ENCODE measurements at regions not wholly inside any gene's neighbourhood (a gene's known extent, or its start where the extent isn't known, plus 50 kb on each side); places are given as distances from the start of the nearest gene placed in this dataset.

- Mint-ChIP-seq H3K4me1 (ENCODE audit: low read depth) (peaks cover 59% of the 10 kb centered on the region), H3K4me3 (no peak overlapping the region), H3K27me3 (no peaks in the 10 kb centered on the region), H3K9me3 (peaks cover 15% of the 10 kb centered on the region), H3K36me3 (ENCODE audit: low read depth) (peaks cover 7% of the 10 kb centered on the region), H3K27ac (peak overlapping the region; percentile 94)
- intact Hi-C loops (cut with micrococcal nuclease), result loop anchor here (5.0 kb wide), 1 partner anchor 128 kb away; the partner anchor contains the start of gene KCNJ2
Observed at GRCh38 chr17:70295329-70295728, 126.0 kb downstream of the KCNJ2 start.

- intact Hi-C loops (cut with micrococcal nuclease), result loop anchor here (5.0 kb wide), 1 partner anchor 128 kb away; the partner anchor contains the start of gene KCNJ2
- H3K27ac Mint-ChIP-seq, result peak overlapping the region; percentile 94
- H3K4me3 Mint-ChIP-seq, result no peak overlapping the region
- H3K36me3 Mint-ChIP-seq (ENCODE audit: low read depth), result peaks cover 7% of the 10 kb centered on the region
- peaks cover 19% of the 10 kb centered on the region for H3K9me3 Mint-ChIP-seq
- no peaks in the 10 kb centered on the region for H3K27me3 Mint-ChIP-seq
- peaks cover 61% of the 10 kb centered on the region for H3K4me1 Mint-ChIP-seq (ENCODE audit: low read depth)
Observed at GRCh38 chr17:70295731-70296130, 126.4 kb downstream of the KCNJ2 start.

DNA sequence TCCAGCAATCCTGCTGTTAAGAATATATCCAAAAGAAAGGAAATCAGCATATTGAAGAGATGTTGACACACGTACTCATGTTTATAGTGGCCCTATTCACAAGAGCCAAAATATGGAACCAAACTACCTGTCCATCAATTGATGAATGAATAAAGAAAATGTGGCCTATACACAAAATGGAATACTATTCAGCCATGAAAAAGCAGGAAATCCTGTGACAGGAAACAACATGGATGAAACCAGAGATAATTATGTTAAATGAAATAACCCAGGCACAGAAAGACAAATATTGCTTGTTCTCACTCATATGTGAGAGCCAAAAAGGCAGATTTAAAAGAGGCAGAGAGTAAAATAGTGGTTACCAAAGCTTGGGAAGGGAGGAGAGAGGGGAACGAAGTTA is 127.1 kb downstream of the KCNJ2 start:
- Mint-ChIP-seq H3K27me3 (no peaks in the 10 kb centered on the region), H3K27ac (peak overlapping the region; percentile 94), H3K36me3 (ENCODE audit: low read depth) (peaks cover 9% of the 10 kb centered on the region), H3K4me3 (no peak overlapping the region), H3K4me1 (ENCODE audit: low read depth) (peaks cover 63% of the 10 kb centered on the region), H3K9me3 (peaks cover 19% of the 10 kb centered on the region)
- intact Hi-C loops (cut with micrococcal nuclease), result loop anchor here (5.0 kb wide), 1 partner anchor 129 kb away; the partner anchor contains the start of gene KCNJ2

DNA sequence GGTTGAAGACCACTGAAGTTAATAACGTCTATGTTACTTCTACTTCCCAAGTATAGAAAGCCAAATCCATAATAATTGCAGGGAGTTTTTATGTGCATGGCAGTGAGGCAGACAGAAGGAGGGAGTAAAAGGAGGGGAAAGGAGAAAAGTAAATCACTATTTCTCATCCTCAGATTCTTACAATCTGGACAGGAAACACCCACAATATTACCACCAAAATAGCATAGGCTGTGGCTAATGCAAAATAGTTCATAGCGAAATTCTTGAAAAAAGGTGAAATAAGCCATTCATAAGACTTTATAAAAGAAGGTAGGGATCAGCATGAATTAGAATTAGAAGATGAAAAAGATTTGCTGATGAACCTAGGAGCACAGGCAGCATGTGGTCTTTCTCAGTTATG is 128.1 kb downstream of the KCNJ2 start:
- no peak overlapping the region for H3K27ac Mint-ChIP-seq
- H3K4me1 Mint-ChIP-seq (ENCODE audit: low read depth), result peaks cover 64% of the 10 kb centered on the region
- H3K9me3 Mint-ChIP-seq, result peaks cover 19% of the 10 kb centered on the region
- H3K36me3 Mint-ChIP-seq (ENCODE audit: low read depth), result peaks cover 13% of the 10 kb centered on the region
- no peak overlapping the region for H3K4me3 Mint-ChIP-seq
- intact Hi-C loops (cut with micrococcal nuclease), result loop anchor here (5.0 kb wide), 1 partner anchor 130 kb away; the partner anchor contains the start of gene KCNJ2
- H3K27me3 Mint-ChIP-seq, result no peaks in the 10 kb centered on the region

DNA sequence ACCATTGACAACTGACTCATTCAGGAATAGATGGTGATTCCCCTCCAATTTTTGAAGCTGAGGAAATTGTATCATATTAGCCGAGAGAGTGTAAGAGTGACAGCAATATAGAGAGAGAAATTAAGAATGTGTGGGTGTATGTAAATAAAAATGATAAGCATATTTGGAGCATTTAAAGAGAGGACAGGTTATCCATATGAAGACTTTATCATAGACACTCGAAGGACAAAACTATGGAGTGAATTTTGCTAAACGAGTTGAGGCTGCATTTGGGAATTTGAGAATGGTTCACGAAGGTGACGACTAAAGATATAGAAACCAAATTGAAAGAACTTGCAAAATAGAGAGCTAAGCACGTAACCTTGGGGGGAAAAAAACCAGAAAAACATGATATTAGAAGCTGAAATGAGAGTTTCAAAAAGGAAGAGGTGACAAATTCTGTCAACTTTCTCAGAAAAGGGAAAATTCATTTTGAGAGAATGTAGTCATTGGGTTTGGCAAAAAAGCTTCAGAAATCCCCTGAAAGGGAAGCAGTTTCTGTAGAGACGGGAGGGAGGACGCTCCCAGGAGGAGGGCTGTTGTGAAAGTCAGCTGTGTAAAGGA is 129.7 kb downstream of the KCNJ2 start:
- no peaks in the 10 kb centered on the region for H3K27me3 Mint-ChIP-seq

DNA sequence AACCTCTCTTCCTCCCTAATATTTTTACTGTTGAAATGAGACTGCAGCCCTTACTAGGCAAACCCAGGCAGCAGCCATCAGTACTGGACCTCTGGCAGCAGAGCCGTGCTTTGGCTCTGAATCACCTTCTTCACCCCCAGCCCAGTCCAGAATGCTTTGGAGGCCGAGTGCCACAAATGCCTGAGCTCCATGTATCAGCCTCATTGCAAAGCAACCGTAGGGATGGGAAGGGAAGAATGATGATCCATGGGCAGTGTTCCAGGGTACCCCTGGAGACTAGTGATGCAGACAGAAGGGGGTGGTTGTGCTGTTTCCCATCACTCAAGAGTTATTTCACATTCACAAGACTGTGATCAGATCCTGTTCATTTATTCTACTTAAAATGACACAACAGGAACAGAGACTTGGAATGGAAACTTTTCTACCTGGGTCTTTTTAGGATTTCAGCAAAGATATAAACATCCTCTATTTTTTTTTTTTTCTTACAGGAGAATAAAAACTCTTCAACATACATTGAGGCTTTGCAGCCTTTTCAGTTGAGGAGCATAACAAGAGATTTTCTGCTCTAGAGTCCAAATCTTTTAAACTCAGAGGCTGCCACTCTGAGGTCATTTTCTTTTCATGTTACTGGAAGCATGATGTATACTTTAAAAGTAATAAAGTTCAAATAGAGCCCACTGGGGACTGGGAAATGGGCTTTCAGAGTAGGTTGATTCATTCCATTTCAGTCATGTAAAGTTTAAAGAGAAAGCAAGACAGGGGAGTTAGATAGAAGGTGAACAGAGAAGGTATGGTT is 138.3 kb downstream of the KCNJ2 start:
- Mint-ChIP-seq H3K4me1 (ENCODE audit: low read depth) (peaks cover 18% of the 10 kb centered on the region), H3K4me3 (no peak overlapping the region), H3K9me3 (peaks cover 12% of the 10 kb centered on the region), H3K27me3 (no peaks in the 10 kb centered on the region), H3K27ac (no peak overlapping the region), H3K36me3 (ENCODE audit: low read depth) (no peaks in the 10 kb centered on the region)
- intact Hi-C loops (cut with micrococcal nuclease), result no loop called here

More for the DNA sequence above, 129.7 kb downstream of the KCNJ2 start:
- H3K36me3 Mint-ChIP-seq (ENCODE audit: low read depth), result peaks cover 13% of the 10 kb centered on the region
- intact Hi-C loops (cut with micrococcal nuclease), result loop anchor here (5.0 kb wide), 1 partner anchor 132 kb away; the partner anchor contains the start of gene KCNJ2
- peak overlapping the region; percentile 57 for H3K4me3 Mint-ChIP-seq
- peaks cover 64% of the 10 kb centered on the region for H3K4me1 Mint-ChIP-seq (ENCODE audit: low read depth)
- peak overlapping the region; percentile 89 for H3K27ac Mint-ChIP-seq
- H3K9me3 Mint-ChIP-seq, result peaks cover 29% of the 10 kb centered on the region

GRCh38 chr17:70308618-70309017 is 139.3 kb downstream of the KCNJ2 start:
- H3K4me1 Mint-ChIP-seq (ENCODE audit: low read depth), result peaks cover 23% of the 10 kb centered on the region
- no peak overlapping the region for H3K27ac Mint-ChIP-seq
- H3K36me3 Mint-ChIP-seq (ENCODE audit: low read depth), result no peaks in the 10 kb centered on the region
- peaks cover 6% of the 10 kb centered on the region for H3K9me3 Mint-ChIP-seq
- no peaks in the 10 kb centered on the region for H3K27me3 Mint-ChIP-seq
- intact Hi-C loops (cut with micrococcal nuclease), result no loop called here
- H3K4me3 Mint-ChIP-seq, result no peak overlapping the region

DNA sequence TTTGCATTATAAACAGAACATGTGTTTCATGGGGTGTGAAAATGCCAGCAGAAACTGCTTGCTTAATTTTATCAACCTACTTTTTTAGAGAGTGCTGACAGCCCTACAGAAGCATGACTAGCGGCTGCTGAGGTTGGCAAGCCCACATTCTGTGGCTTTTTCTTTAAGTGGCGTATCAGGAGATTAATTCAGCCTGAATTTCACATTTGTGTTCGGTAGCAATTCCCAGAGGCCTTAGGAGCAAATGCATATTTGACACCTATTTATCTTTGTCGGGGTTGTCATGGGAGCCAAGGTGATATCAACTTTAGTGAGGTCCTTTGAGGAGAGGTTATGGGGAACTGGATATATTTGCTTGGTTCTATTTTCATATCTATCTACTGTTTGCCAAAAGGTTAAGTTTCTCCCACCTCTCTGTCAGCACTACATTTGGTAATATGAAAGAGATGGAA is 140.9 kb downstream of the KCNJ2 start:
- H3K4me1 Mint-ChIP-seq (ENCODE audit: low read depth), result peaks cover 29% of the 10 kb centered on the region
- intact Hi-C loops (cut with micrococcal nuclease), result no loop called here
- H3K27me3 Mint-ChIP-seq, result no peaks in the 10 kb centered on the region
- H3K36me3 Mint-ChIP-seq (ENCODE audit: low read depth), result no peaks in the 10 kb centered on the region
- no peak overlapping the region for H3K27ac Mint-ChIP-seq
- H3K4me3 Mint-ChIP-seq, result no peak overlapping the region
- H3K9me3 Mint-ChIP-seq, result no peaks in the 10 kb centered on the region

- intact Hi-C loops (cut with micrococcal nuclease), result no loop called here
- Mint-ChIP-seq H3K4me3 (no peak overlapping the region), H3K27me3 (no peaks in the 10 kb centered on the region), H3K4me1 (ENCODE audit: low read depth) (peaks cover 30% of the 10 kb centered on the region), H3K9me3 (no peaks in the 10 kb centered on the region), H3K36me3 (ENCODE audit: low read depth) (no peaks in the 10 kb centered on the region), H3K27ac (peak overlapping the region; percentile 95)
Observed at GRCh38 chr17:70313086-70313852, 143.9 kb downstream of the KCNJ2 start.

- Mint-ChIP-seq H3K4me1 (ENCODE audit: low read depth) (peaks cover 30% of the 10 kb centered on the region), H3K27me3 (no peaks in the 10 kb centered on the region), H3K36me3 (ENCODE audit: low read depth) (no peaks in the 10 kb centered on the region), H3K4me3 (peak overlapping the region; percentile 60), H3K27ac (peak overlapping the region; percentile 95), H3K9me3 (no peaks in the 10 kb centered on the region)
- intact Hi-C loops (cut with micrococcal nuclease), result no loop called here
Observed at GRCh38 chr17:70314096-70314495, 144.8 kb downstream of the KCNJ2 start.

- Mint-ChIP-seq H3K4me3 (peak overlapping the region; percentile 60), H3K36me3 (ENCODE audit: low read depth) (no peaks in the 10 kb centered on the region), H3K27ac (peak overlapping the region; percentile 95), H3K27me3 (no peaks in the 10 kb centered on the region), H3K4me1 (ENCODE audit: low read depth) (peaks cover 30% of the 10 kb centered on the region), H3K9me3 (no peaks in the 10 kb centered on the region)
- intact Hi-C loops (cut with micrococcal nuclease), result no loop called here
Observed at GRCh38 chr17:70314506-70314905, 145.2 kb downstream of the KCNJ2 start.

GRCh38 chr17:70317421-70317820 is 148.1 kb downstream of the KCNJ2 start:
- Mint-ChIP-seq H3K4me1 (ENCODE audit: low read depth) (peaks cover 35% of the 10 kb centered on the region), H3K27me3 (no peaks in the 10 kb centered on the region), H3K9me3 (no peaks in the 10 kb centered on the region), H3K36me3 (ENCODE audit: low read depth) (no peaks in the 10 kb centered on the region), H3K27ac (no peak overlapping the region), H3K4me3 (no peak overlapping the region)
- intact Hi-C loops (cut with micrococcal nuclease), result no loop called here

GRCh38 chr17:70318051-70318450 is 148.7 kb downstream of the KCNJ2 start:
- intact Hi-C loops (cut with micrococcal nuclease), result no loop called here
- Mint-ChIP-seq H3K4me1 (ENCODE audit: low read depth) (peaks cover 35% of the 10 kb centered on the region), H3K4me3 (no peak overlapping the region), H3K36me3 (ENCODE audit: low read depth) (no peaks in the 10 kb centered on the region), H3K27ac (no peak overlapping the region), H3K9me3 (no peaks in the 10 kb centered on the region), H3K27me3 (no peaks in the 10 kb centered on the region)

GRCh38 chr17:70319516-70319915 is 150.2 kb downstream of the KCNJ2 start:
- intact Hi-C loops (cut with micrococcal nuclease), result no loop called here
- no peak overlapping the region for H3K27ac Mint-ChIP-seq
- no peaks in the 10 kb centered on the region for H3K36me3 Mint-ChIP-seq (ENCODE audit: low read depth)
- no peaks in the 10 kb centered on the region for H3K9me3 Mint-ChIP-seq
- H3K27me3 Mint-ChIP-seq, result no peaks in the 10 kb centered on the region
- H3K4me3 Mint-ChIP-seq, result no peak overlapping the region
- H3K4me1 Mint-ChIP-seq (ENCODE audit: low read depth), result peaks cover 20% of the 10 kb centered on the region

Measured in dendritic cell treated with granulocyte-macrophage colony-stimulating factor and Interleukin-4, amounts not matched to agents 40 ng/mL and 50 ng/mL, for 4 days (primary cell).